Liver (tissue), 8 donors: ENCODE measurements at regions not wholly inside any gene's neighbourhood (a gene's known extent, or its start where the extent isn't known, plus 50 kb on each side); places are given as distances from the start of the nearest gene placed in this dataset.

Source experiments
- DNase-seq: peaks from one replicate; pipeline ENCODE4 v3.0.0-alpha.2; 2017; ENCODE audit warnings: low spot score
- H3K27ac ChIP-seq, 2 donors: one replicate each; pipeline ENCODE4 v1.7.0; 2013; ENCODE audit warnings: inconsistent platforms in 2 of 2, low read length in 2 of 2, control low read depth in 1 of 2, low read depth in 1 of 2, mild to moderate bottlenecking in 1 of 2
- H3K27me3 ChIP-seq, 4 donors: one replicate each; pipeline versions ENCODE4 v1.6.1 to v1.7.0; 2013; ENCODE audit warnings: low read length in 3 of 4, inconsistent platforms in 1 of 4, mild to moderate bottlenecking in 1 of 4, moderate library complexity in 1 of 4; ENCODE audit not compliant: control insufficient read depth in 4 of 4, insufficient read depth in 4 of 4
- H3K36me3 ChIP-seq, 4 donors: one replicate each; pipeline versions ENCODE4 v1.6.1 to v1.7.0; 2013; ENCODE audit warnings: low read length in 3 of 4, mild to moderate bottlenecking in 3 of 4, low read depth in 1 of 4, moderate library complexity in 1 of 4; ENCODE audit not compliant: control insufficient read depth in 4 of 4, insufficient read depth in 3 of 4
- H3K4me1 ChIP-seq, 4 donors: one replicate each; pipeline versions ENCODE4 v1.6.1 to v1.7.0; 2013; ENCODE audit warnings: low read length in 3 of 4, mild to moderate bottlenecking in 3 of 4, moderate library complexity in 1 of 4; ENCODE audit not compliant: control insufficient read depth in 4 of 4, insufficient read depth in 4 of 4
- H3K4me3 ChIP-seq, 3 donors: one replicate each; pipeline versions ENCODE4 v1.6.1 to v1.7.0; 2013; ENCODE audit warnings: low read length in 3 of 3, control low read depth in 1 of 3, low read depth in 1 of 3, mild to moderate bottlenecking in 1 of 3
- H3K9ac ChIP-seq, 2 donors: one replicate each; pipeline ENCODE4 v1.7.0; 2013; ENCODE audit warnings: low read length in 2 of 2, mild to moderate bottlenecking in 2 of 2, moderate library complexity in 2 of 2, control low read depth in 1 of 2, low read depth in 1 of 2
- H3K9me3 ChIP-seq, 4 donors: one replicate each; pipeline versions ENCODE4 v1.6.1 to v1.7.0; 2013; ENCODE audit warnings: low read length in 3 of 4; ENCODE audit not compliant: control insufficient read depth in 4 of 4
- EGR1 ChIP-seq, 2 donors: IDR thresholded peaks; 2 replicates each; pipeline ENCODE4 v1.6.1; 2016 to 2018; ENCODE audit warnings: antibody characterized with exemption in 2 of 2, low read depth in 2 of 2
- FOXA1 ChIP-seq: IDR thresholded peaks from 2 replicates; pipeline ENCODE4 v1.6.1; 2016; ENCODE audit warnings: antibody characterized with exemption
- FOXA2 ChIP-seq: IDR thresholded peaks from 2 replicates; pipeline ENCODE4 v1.6.1; 2016; ENCODE audit warnings: antibody characterized with exemption
- GABPA ChIP-seq, 2 donors: IDR thresholded peaks in 1 of 2; conservative IDR thresholded peaks in 1 of 2; 2 replicates each; pipeline ENCODE4 v1.6.1; 2016; ENCODE audit warnings: antibody characterized with exemption in 2 of 2, mild to moderate bottlenecking in 1 of 2, moderate library complexity in 1 of 2
- HNF4A ChIP-seq, 2 donors: conservative IDR thresholded peaks; 2 replicates each; pipeline ENCODE4 v1.6.1; 2016; ENCODE audit warnings: antibody characterized with exemption in 2 of 2, mild to moderate bottlenecking in 2 of 2
- HNF4G ChIP-seq: IDR thresholded peaks from 2 replicates; pipeline ENCODE4 v1.6.1; 2016; ENCODE audit warnings: antibody characterized with exemption
- JUND ChIP-seq, 2 donors: IDR thresholded peaks; 2 replicates each; pipeline ENCODE4 v1.6.1; 2016; ENCODE audit warnings: antibody characterized with exemption in 2 of 2
- NR2F2 ChIP-seq: IDR thresholded peaks from 2 replicates; pipeline ENCODE4 v1.6.1; 2016; ENCODE audit warnings: antibody characterized with exemption
- RAD21 ChIP-seq, 2 donors: IDR thresholded peaks; 2 replicates each; pipeline ENCODE4 v1.6.1; 2016; ENCODE audit warnings: antibody characterized with exemption in 2 of 2, mild to moderate bottlenecking in 2 of 2
- RXRA ChIP-seq, 2 donors: IDR thresholded peaks; 2 replicates each; pipeline ENCODE4 v1.6.1; 2017 to 2018; ENCODE audit warnings: antibody characterized with exemption in 2 of 2, mild to moderate bottlenecking in 1 of 2
- SP1 ChIP-seq: IDR thresholded peaks from 2 replicates; pipeline ENCODE4 v1.6.1; 2018; ENCODE audit warnings: antibody characterized with exemption, mild to moderate bottlenecking
- TAF1 ChIP-seq: conservative IDR thresholded peaks from 2 replicates; pipeline ENCODE4 v1.6.1; 2016; ENCODE audit warnings: antibody characterized with exemption, mild to moderate bottlenecking
- YY1 ChIP-seq: IDR thresholded peaks from 2 replicates; pipeline ENCODE4 v1.6.1; 2016; ENCODE audit warnings: antibody characterized with exemption, mild to moderate bottlenecking
- WGBS: extraction: QIAGEN DNeasy Blood & Tissue Kit; methylation state at CpG from one replicate; pipeline ENCODE4 v1.1.7; 2013; 5-methylcytosine and 5-hydroxymethylcytosine counted together
- TF ChIP-seq, protein P1 (sequence below): IDR thresholded peaks from 2 replicates; pipeline ENCODE4 v1.6.1; 2016; ENCODE audit warnings: antibody characterized with exemption
- TF ChIP-seq, protein P2 (sequence below): fragments of 150-350 bp; IDR thresholded peaks from 2 replicates; pipeline ENCODE4 v1.5.1; 2017; ENCODE audit warnings: improper control_type of control experiment, low read depth, low read length; ENCODE audit not compliant: missing input control
- TF ChIP-seq, protein P3 (sequence below): IDR thresholded peaks from 2 replicates; pipeline ENCODE4 v1.6.1; 2016; ENCODE audit warnings: antibody characterized with exemption
- TF ChIP-seq, protein P4 (sequence below): IDR thresholded peaks from 2 replicates; pipeline ENCODE4 v1.6.1; 2016; ENCODE audit warnings: antibody characterized with exemption, mild to moderate bottlenecking
- TF ChIP-seq, protein P5 (sequence below): IDR thresholded peaks from 2 replicates; pipeline ENCODE4 v1.6.1; 2016; ENCODE audit warnings: antibody characterized with exemption
- donor health status: healthy.
- donor health status: healthy.
- donor health status: healthy.
- donor health status: healthy.
- donor health status: healthy.

DNA sequence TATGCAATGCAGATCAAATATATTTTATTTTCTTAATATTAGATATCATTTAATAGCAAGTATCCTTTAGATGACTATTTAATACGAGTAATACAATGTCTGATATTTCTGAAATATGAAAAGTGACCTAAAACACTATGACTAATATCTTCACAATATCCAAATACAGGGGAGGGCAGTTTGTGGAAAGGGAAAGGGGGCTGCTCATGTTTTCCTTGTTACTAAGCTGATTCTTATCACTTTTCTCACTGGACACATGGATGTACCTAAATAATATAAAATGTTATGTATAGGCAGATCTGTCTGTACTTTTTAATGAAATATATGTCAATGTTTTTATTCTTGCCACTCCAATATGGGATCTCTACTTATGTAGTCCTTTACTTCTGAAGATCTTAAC, 1879.1 kb upstream of the ACO1 start:
- H3K9me3 ChIP-seq = no peaks in the 10 kb centered on the region
- no peak for DNase-seq
- WGBS = 62% methylated on average over 1 of the region's 1 CpG
- TF ChIP-seq EGR1 (IDR thresholded peaks at IDR 0.05; ENCODE audit: low read depth in 2 of 2) = no peak
- TF ChIP-seq RXRA (IDR thresholded peaks at IDR 0.05) = no peak
- TF ChIP-seq, protein P1, sequence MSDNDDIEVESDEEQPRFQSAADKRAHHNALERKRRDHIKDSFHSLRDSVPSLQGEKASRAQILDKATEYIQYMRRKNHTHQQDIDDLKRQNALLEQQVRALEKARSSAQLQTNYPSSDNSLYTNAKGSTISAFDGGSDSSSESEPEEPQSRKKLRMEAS = no peak
- no peak for TF ChIP-seq FOXA1
- no peak for TF ChIP-seq YY1
- TF ChIP-seq NR2F2 = no peak
- TF ChIP-seq SP1 = no peak
- TF ChIP-seq TAF1 = no peak
- TF ChIP-seq HNF4G = no peak
- TF ChIP-seq, protein P2, sequence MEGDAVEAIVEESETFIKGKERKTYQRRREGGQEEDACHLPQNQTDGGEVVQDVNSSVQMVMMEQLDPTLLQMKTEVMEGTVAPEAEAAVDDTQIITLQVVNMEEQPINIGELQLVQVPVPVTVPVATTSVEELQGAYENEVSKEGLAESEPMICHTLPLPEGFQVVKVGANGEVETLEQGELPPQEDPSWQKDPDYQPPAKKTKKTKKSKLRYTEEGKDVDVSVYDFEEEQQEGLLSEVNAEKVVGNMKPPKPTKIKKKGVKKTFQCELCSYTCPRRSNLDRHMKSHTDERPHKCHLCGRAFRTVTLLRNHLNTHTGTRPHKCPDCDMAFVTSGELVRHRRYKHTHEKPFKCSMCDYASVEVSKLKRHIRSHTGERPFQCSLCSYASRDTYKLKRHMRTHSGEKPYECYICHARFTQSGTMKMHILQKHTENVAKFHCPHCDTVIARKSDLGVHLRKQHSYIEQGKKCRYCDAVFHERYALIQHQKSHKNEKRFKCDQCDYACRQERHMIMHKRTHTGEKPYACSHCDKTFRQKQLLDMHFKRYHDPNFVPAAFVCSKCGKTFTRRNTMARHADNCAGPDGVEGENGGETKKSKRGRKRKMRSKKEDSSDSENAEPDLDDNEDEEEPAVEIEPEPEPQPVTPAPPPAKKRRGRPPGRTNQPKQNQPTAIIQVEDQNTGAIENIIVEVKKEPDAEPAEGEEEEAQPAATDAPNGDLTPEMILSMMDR = no peak
- TF ChIP-seq, protein P3, sequence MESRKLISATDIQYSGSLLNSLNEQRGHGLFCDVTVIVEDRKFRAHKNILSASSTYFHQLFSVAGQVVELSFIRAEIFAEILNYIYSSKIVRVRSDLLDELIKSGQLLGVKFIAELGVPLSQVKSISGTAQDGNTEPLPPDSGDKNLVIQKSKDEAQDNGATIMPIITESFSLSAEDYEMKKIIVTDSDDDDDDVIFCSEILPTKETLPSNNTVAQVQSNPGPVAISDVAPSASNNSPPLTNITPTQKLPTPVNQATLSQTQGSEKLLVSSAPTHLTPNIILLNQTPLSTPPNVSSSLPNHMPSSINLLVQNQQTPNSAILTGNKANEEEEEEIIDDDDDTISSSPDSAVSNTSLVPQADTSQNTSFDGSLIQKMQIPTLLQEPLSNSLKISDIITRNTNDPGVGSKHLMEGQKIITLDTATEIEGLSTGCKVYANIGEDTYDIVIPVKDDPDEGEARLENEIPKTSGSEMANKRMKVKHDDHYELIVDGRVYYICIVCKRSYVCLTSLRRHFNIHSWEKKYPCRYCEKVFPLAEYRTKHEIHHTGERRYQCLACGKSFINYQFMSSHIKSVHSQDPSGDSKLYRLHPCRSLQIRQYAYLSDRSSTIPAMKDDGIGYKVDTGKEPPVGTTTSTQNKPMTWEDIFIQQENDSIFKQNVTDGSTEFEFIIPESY = no peak
- TF ChIP-seq, protein P4, sequence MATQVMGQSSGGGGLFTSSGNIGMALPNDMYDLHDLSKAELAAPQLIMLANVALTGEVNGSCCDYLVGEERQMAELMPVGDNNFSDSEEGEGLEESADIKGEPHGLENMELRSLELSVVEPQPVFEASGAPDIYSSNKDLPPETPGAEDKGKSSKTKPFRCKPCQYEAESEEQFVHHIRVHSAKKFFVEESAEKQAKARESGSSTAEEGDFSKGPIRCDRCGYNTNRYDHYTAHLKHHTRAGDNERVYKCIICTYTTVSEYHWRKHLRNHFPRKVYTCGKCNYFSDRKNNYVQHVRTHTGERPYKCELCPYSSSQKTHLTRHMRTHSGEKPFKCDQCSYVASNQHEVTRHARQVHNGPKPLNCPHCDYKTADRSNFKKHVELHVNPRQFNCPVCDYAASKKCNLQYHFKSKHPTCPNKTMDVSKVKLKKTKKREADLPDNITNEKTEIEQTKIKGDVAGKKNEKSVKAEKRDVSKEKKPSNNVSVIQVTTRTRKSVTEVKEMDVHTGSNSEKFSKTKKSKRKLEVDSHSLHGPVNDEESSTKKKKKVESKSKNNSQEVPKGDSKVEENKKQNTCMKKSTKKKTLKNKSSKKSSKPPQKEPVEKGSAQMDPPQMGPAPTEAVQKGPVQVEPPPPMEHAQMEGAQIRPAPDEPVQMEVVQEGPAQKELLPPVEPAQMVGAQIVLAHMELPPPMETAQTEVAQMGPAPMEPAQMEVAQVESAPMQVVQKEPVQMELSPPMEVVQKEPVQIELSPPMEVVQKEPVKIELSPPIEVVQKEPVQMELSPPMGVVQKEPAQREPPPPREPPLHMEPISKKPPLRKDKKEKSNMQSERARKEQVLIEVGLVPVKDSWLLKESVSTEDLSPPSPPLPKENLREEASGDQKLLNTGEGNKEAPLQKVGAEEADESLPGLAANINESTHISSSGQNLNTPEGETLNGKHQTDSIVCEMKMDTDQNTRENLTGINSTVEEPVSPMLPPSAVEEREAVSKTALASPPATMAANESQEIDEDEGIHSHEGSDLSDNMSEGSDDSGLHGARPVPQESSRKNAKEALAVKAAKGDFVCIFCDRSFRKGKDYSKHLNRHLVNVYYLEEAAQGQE = no peak
- TF ChIP-seq JUND (IDR thresholded peaks at IDR 0.05) = no peak
- no peak for TF ChIP-seq HNF4A (conservative IDR thresholded peaks at IDR 0.05)
- no peak for TF ChIP-seq GABPA (IDR thresholded peaks at IDR 0.05 in 1 of 2, conservative IDR thresholded peaks at IDR 0.05 in 1 of 2)
- H3K9ac ChIP-seq = no peak overlapping the region
- H3K27ac ChIP-seq = no peak overlapping the region
- H3K4me1 ChIP-seq = no peaks in the 10 kb centered on the region
- H3K27me3 ChIP-seq = no peaks in the 10 kb centered on the region
- H3K36me3 ChIP-seq = no peaks in the 10 kb centered on the region
- H3K4me3 ChIP-seq = no peak overlapping the region

DNA sequence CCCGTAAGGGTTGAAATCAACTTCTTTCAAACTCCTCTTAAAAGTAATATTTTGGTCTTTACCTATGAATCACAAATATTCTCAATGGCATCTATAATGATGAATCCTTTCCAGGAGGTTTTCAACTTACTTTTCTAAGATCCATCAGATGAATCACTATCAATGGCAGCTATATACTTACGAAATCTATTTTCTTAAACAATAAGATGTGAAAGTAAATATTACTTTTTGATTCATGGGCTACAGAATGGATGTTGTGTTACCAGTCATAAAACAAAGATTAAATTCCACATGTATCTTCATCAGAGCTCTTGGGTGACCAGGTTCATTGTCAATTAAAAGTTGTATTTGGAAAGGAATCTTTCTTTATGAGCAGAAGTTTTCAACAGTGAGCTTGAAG, 1877.7 kb upstream of the ACO1 start:
- no peak for DNase-seq
- Histone ChIP-seq H3K4me3 (no peak overlapping the region), H3K4me1 (no peaks in the 10 kb centered on the region), H3K27ac (no peak overlapping the region), H3K9ac (no peak overlapping the region), H3K27me3 (no peaks in the 10 kb centered on the region), H3K9me3 (no peaks in the 10 kb centered on the region), H3K36me3 (no peaks in the 10 kb centered on the region)
- TF ChIP-seq, protein P3 = no peak
- TF ChIP-seq RXRA (IDR thresholded peaks at IDR 0.05) (no peak), EGR1 (IDR thresholded peaks at IDR 0.05; ENCODE audit: low read depth in 2 of 2) (no peak), NR2F2 (no peak), RAD21 (IDR thresholded peaks at IDR 0.05) (no peak), FOXA2 (no peak), FOXA1 (no peak), TAF1 (no peak), HNF4G (no peak), SP1 (no peak)
- TF ChIP-seq, protein P5, sequence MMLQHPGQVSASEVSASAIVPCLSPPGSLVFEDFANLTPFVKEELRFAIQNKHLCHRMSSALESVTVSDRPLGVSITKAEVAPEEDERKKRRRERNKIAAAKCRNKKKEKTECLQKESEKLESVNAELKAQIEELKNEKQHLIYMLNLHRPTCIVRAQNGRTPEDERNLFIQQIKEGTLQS = no peak
- TF ChIP-seq, protein P1 = no peak
- TF ChIP-seq, protein P2 = no peak
- 71% methylated on average over 2 of the region's 2 CpGs for WGBS
